ENCODE measurements at regions not wholly inside any gene's neighbourhood (a gene's known extent, or its start where the extent isn't known, plus 50 kb on each side); places are given as distances from the start of the nearest gene placed in this dataset.
"Not testable (repeated sequence)": the region's sequence is repeated elsewhere in the genome, so short reads cannot be mapped to it uniquely, and the experiment has no call there.

DNA sequence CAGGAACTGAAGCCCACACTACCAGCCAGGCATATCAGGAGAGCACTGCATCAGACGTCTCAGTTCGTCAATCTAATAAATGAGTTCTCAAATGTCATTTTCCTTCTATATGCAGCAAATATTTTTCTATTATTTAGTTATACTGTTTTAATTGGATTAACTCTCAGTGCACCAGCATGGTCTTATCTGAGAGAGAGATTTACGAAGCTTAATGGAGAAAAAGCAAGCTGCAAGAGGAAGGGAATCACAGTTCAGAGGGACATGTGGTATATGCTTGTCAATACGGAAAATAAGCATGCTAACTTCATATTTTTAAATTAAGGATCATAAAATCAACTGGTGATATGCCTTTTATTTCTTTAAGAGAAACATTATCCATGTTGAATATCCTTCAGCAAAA lies 213.1 kb upstream of the NECTIN3 start:
- no peak for DNase-seq

DNA sequence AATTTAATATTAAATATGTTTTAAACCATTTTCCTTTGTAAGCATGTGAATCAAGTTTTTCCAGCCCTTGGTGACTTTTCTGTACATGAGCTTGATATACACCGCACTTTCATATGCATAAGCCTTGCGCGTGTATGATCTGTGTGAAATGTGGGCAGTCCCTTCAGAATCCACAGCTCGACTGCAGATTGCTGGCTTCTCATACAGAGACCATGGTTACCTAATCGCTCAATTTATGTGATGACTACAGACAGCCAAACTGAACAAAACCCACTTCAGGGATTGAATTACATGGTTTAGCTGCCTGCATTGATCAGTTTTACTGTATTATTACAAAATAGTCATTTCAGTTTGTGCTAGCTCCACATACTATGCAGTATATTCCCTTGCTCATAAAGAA lies 212.3 kb upstream of the NECTIN3 start:
- DNase-seq, result no peak

DNA sequence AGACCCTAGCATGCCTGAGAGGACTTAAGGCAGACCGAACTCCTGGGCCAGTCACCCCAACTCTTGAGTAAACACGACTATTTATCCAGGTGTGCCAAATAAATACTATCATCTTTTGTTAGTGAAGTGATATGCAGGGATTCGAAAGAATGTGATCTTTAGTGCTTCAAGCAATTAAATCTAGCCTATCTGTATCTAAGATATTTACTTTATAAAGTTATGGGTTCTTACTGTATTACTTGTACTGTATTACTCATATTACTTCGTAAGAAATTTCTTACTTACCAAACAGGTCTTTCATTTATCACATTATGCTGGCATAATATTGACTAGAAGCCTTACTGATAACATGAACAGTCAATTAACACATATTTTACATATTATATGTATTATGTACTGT lies 211.6 kb upstream of the NECTIN3 start:
- no peak for DNase-seq

DNA sequence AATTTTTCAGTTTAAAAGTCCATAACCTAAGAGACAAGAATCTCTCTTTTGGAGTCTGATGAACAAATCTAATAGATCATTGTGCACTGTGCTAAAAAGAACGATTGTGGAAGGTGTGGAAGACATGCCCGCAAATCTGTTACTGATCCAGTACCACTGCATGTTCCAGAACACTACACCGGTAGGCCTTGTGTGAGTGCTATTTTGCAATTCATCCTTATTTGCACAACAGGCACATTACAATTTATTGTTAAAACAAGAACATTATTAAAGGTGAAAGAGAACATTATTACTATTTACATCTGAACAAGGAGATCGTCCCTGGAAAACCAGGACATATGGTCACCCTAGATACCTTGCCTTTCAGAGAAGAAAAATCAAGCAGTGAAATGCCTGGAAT lies 205.7 kb upstream of the NECTIN3 start:
- DNase-seq, result no peak

DNA sequence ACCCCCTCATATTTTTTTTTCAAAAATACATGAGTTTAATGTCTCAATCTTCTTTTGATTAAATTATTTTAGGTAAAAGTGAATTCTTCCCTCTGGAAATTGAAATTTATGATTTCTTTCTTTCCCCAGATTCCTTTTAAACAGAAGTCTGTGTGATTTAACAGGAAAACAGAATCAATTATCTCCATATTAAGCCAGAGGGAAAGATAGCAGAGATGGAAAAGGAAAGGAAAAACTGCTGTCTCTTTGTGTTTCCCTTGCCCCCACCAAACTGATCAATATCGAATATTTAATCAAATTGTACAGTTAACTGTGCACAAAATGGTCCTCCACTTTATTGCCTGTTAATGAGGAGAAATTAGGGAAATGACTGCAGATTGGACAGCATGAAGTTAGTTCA lies 203.5 kb upstream of the NECTIN3 start:
- no peak for DNase-seq

DNA sequence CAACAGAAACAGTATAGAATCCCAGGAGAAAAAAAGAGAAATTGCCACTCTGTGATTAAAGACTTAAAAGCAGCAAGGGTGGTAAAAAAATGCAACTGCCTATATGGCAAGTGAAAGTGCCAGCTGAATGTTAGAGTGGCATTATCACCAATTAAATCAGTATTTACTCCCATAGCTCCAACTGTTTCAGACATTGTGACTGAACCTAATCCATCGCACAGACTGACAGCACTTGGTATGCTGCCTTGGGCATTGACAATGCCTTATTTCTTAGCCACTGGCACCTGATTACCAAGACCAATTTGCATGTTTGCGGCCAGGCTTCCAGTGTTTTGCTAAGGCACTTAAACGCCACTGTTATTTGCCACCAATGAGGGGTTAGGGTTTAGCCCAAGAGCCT lies 201.9 kb upstream of the NECTIN3 start:
- DNase-seq, result no peak

DNA sequence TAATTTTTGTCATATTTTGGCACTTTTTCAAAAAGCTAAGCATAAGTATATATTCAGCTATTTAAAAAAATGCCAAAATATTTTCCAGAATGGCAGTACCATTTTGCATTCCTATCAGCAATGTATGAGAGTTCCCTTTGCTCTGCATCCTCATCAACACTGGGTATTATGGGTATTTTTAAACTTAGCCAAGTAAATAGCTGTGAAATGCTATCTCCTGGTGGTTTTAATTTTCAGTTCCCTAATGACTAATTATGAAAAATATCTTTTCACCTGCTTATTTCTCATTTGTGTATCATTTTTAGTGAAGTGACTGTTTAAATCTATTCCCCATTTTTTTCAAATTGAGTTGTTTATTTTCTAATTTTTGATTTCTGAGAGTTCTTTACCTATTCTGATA lies 199.7 kb upstream of the NECTIN3 start:
- no peak for DNase-seq

DNA sequence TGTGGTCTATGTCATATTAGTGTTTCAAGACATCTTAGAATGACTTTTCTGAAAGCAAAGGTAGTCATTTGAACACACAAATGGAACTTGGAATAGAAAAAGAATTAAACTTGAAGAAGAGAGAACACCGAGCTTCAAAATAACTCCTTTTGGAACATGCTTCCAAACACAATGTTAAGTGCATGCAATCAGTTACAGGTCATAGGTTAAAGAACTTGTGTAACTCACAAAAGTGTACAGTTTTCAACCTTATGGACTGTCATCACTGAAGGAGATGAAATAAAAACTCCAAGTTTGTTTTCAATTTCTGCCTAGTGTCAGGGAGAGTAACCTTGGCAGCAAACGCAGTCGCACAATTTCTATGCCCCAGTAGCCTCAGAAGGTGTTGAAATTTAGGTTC lies 192.9 kb upstream of the NECTIN3 start:
- no peak for DNase-seq

DNA sequence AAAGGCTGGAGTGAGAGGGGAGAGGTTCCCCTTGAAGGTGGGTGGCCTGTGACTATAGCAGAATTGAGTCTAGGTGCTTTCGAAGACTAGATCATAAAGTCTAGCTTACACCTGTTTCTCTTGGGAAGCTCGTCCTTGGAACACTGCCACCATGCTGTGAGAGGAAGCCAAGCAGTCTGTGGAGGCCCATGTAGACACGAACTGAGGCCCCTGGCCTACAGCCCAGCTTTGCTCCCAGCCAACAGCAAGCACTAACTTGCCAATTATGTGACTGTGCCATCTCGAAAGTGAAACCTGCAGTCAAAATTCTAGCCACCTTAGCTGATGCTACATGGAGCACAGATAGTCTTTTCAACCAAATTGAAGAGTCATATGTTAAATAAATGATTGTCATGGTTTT lies 190.5 kb upstream of the NECTIN3 start:
- peak; percentile 82 for DNase-seq

DNA sequence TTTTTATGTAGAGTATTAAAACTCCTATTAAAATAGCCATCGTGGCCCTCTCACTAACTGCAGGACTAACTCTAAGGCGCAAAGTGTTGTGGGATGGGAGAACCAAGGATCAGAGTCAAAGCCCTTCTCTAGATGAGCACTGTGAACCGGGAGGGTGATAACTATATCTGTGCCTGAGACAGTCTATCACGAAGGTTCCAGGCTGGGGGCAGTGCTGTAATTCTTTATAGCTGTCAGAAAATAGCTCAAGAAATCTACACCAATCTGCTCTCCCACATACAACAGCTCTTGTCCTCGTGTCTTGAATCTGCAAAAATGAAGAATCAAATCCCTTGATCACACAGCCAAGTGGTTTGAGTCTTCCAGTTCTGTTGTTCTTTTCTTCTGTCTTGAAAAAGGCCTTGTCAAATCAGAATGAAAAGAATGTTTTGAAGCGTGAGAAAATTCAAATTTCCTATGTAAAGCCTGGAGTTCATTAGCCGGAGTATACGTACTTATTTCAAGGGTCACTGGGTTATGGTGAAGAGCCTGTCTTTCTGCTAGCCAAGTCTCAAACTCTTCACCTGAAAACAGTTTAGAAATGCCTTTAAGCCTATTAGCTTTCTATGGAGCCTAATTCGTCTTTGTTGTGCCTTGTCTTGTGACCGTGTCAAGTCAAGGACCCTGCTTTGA lies 185.3 kb upstream of the NECTIN3 start:
- DNase-seq, result no peak

DNA sequence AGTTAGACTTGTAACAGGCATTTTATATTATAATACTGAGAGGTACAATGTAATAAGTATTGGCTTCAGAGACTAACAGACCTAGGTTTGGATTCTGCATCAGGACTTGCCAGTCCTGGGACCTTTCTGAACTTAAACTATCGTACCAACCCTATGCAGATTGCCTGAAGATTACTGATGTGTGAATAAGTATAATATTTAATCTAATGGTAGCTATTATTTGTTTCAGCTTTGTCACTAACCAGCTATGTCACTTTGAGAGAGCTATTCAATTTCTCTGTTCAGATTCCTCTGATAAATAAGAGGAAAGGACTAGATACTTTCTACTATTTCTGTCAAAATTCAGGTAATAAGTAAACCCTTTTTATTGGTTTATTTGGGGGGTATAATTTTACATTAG lies 184.4 kb upstream of the NECTIN3 start:
- no peak for DNase-seq

DNA sequence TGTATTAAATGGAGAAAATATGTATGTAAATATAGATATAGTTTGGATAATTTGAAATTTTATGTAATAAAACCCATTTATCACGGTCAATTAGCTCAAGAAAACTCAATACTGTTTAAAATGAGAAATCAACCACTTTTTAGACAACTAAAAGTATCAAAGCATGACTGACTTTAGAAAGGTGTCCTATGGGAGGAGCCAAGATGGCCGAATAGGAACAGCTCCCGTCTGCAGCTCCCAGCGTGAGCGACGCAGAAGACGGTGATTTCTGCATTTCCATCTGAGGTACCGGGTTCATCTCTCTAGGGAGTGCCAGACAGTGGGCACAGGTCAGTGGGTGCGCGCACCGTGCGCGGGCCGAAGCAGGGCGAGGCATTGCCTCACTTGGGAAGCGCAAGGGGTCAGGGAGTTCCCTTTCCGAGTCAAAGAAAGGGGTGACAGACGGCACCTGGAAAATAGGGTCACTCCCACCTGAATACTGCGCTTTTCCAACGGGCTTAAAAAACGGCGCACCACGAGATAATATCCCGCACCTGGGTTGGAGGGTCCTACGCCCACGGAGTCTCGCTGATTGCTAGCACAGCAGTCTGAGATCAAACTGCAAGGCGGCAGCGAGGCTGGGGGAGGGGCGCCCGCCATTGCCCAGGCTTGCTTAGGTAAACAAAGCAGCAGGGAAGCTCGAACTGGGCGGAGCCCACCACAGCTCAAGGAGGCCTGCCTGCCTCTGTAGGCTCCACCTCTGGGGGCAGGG lies 182.8 kb upstream of the NECTIN3 start:
- DNase-seq, result not testable (repeated sequence)

DNA sequence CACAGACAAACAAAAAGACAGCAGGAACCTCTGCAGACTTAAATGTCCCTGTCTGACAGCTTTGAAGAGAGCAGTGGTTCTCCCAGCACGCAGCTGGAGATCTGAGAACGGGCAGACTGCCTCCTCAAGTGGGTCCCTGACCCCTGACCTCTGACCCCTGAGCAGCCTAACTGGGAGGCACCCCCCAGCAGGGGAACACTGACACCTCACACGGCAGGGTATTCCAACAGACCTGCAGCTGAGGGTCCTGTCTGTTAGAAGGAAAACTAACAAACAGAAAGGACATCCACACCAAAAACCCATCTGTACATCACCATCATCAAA lies 182.3 kb upstream of the NECTIN3 start:
- DNase-seq, result not testable (repeated sequence)

DNA sequence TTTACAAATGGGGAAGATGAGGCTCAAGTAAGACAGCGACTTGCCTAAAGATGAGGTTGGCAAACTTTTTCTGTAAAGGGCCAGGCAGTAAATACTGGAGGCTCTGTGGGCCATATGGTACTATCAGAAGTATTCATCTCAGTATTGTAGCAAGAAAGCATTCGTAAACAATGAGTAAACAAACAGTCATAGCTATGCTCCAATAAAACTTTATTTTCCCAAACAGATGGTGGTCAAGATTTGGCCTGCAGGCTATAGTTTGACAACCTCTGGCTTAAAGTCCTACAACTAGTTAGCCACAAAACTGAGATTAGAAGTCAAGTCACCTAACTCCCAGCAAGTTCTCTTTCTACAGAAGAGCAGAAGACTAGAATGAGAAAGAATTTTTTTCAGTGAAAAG lies 177.0 kb upstream of the NECTIN3 start:
- DNase-seq, result no peak

DNA sequence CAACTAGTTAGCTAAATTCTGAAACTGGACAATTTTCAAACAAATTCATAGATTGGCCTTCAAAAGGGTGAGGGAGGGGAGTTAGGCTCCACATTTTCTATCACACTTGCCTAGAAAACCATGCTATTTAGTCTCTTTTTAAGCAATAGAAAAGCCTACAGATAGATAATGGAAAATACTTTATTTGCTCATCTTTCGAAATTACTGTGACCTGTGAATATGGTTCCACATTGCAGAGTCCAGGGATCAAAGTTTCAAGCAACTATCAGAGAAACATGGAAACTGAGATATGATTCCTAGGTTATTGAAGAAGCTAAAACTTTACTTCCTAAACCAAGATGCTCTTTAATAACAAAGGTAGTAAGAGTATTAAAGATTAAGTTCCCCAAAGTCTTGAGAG lies 176.6 kb upstream of the NECTIN3 start:
- DNase-seq, result no peak

DNA sequence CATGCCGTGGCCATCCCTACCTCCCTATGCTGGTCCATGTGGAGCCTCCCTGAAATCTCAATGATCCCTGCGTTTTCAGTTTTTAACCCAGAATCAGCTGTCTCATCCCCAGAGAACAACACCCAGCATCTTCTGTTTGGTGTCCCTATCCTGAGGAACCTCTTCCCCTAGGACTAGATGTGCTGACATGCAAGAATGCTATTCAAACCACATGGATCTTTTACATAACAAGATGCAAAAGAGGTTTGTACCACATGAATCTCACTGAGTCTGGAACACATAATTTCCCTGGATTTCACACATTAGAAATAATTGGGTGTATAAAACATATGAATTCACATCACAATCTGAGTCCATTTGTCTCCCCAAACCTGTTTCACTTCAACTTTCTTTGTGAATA lies 174.6 kb upstream of the NECTIN3 start:
- DNase-seq, result no peak

DNA sequence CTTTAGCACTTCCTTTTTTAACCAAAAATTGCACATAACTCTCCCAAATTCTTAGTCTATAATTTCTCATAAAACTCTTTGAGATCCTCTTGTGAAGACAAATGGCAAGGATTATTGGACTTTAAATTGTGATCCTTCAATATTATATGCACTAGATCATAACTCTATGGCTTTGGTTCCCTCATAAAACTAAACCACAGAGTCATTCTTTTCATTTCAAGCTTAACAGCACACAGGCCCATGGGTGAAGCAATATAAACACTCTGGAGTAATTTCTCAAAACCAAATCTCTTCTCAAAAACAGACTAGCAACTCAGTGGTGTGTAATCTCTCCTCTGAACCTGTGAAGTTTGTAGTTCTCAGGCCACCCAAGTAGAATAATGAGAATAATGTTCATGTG lies 171.0 kb upstream of the NECTIN3 start:
- no peak for DNase-seq

DNA sequence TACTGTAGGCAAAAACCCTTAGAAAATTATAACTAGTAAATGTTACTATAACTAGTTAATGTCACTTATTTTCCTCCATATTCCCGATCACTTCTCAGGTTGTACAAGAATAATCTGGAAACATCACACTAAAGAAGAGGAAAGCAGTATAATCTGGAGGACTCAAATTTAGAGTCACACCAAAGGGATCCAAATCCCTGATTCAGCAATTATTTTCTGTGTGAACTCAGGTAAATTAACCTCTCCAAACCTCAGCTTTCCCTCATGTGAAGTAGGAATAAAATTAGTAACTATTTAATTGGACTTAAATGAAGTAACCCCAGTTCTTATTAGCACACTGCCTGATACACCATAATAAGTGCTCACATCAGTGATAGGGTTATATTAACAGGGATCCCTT lies 170.1 kb upstream of the NECTIN3 start:
- no peak for DNase-seq

DNA sequence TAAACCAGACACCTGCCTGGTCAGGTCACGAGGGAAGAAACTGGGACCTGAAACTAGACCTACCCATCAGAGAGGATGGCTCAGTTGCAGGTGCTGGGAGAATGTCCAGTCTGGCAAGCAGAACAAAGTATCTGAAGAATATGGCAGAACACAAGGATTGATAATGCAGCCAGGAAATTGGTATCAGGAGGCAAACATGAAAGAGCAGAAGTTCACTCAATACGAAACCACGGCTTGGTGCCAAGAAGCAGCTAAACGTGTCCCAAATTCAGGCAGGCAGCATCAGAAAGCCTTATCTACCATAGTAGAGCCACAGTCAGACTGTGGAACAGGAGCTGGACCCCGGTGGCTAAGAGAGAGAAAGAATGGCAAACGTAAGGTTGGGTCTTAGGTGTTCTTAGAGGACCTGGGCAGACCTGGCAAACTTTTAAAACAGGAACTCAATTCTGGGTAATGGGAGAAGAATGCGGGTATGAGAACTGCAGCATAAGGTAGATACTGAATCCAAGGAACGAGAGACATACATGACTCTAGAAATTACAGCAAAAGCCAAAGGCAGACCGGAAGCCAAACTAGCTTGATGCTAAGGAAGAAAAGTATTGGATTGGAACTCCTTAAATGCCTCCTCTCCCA lies 169.0 kb upstream of the NECTIN3 start:
- no peak for DNase-seq

DNA sequence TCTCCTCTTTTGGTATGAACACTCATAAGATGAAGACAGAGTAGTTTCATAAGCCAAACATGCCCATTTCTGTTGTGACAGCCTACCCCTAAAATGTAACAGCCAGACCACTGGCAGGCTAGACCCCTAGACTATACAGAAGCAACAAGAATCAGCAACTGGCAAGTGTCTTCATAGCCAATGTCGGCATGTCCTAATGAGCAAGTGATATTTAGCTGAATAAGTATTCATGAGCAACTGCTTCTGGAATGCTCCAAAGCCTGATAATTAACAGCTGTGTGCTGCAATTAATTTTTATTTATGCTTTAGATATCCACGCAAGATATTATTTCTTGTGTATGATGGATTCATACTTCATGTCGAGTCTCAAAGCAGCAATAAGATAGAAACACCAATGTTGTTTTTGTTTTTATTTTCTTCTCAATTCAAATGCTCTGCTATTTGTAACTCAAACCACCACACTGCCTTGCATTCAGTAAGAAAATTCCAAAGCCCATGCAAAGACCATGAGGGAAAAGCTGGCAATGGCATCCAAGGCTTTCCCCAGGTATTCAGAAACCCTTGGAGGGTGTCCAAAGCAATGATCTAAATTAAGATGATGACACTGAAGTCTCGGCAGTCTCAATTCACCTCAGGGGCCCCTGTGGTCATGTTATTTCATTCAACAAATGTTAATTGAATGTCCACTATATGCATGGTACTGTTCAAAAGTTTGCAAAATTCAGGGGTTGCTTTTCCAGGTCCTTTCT lies 167.7 kb upstream of the NECTIN3 start:
- no peak for DNase-seq

DNA sequence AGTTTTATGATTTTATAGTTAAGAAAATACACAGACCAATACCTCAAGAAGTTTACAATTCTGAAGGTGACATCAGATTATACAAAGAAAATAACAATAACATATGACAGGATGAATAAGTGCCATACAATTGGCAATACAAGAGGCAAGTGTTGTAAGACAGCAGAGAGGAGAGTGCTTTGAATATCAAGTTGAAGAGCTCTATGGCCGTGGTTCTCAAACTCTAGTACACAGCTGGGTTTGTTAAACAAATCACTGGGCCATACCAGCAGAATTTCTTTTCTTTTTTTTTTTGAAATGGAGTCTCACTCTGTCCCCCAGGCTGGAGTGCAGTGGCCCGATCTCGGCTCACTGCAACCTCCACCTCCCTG lies 167.1 kb upstream of the NECTIN3 start:
- no peak for DNase-seq

DNA sequence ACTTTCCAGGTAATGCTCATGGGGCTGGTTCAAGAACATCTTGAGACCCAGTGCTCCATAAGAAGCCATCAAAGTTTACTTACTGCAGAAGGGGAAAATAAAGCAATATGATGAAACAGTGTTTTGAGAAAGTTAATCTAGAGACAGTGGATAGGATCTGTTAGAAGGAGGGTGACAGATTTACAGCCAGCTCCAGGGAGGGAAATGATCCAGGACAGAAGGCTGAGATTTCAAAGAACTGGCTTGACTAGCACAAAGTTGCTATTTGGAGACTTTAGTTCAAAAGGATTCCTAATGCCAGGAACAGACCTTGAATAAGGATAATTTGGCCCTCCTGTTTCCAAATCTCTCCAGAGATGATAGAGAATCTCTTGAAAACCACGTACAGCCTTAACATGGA lies 166.5 kb upstream of the NECTIN3 start:
- DNase-seq, result no peak

DNA sequence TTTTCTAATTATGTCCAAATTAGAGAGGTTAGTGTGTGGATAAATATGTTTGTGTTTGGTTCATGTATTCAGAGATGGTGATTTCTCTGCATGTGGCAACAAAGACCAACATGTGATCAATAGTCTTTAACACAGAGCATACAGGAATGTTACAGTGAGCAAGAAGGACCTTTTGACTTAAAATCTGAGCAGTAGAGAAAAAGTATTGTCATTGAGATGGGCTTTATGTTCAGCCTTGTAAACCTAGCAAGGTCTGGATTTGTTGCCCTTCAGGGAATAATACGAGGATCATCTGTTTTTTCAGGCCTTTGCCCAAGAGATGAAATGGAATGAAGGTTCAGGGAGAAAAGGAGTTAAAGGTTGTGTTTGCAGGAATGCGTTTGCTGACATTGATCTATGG lies 161.8 kb upstream of the NECTIN3 start:
- no peak for DNase-seq

DNA sequence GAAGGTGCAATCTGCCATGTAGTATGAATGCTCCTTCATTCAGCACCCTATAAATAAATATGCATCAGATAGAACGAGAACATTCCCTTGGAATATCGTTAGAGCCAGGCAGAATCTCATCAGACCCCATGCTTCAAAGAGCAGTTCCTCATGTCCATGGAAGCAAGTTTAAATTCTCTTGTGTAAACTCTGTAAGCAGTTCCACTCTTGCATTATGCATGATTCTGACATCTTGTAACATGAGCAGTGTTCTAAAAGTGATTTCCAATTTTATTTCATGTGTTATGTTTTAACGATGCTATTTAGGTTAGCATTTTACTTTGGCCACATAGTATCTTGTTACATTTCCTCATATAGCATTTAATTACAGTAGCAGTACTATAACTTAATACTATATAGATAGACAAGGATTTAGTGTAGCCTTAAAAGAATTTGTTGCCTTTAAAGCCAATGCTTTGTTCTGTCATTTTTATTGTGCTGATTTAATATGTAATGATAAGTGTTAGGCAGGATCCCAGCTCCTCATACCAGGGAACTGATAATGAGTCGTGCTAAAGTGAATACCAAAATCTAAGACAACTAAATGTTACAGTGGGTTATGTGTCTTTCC lies 161.2 kb upstream of the NECTIN3 start:
- DNase-seq, result no peak
